ENCODE measurements at regions not wholly inside any gene's neighbourhood (a gene's known extent, or its start where the extent isn't known, plus 50 kb on each side); places are given as distances from the start of the nearest gene placed in this dataset.

DNA sequence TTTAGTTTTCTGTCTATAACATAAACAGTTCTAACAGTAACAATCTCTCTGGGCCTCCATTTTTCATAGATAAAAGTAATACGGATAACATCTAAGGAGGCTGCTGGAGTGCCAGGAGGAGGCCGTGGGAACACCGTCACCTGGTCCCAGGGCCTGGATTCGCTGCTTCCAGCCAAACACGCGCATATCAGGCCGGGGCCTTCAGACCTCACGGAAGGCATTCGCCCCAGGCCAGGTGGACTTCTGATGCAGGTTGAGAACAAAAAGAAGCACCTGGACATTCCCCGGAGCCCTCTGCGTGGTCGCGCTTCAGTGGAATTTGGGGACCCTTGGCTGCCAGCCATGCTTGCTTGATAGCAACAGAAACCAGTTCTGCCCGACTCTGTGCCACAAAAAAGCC lies 113.1 kb upstream of the GUCA2B start:
- TF ChIP-seq JUN (IDR thresholded peaks at IDR 0.05) (no peak), CEBPB (IDR thresholded peaks at IDR 0.05) (no peak), MAFK (IDR thresholded peaks at IDR 0.05; ENCODE audit: partially characterized antibody) (no peak), CTCF (IDR thresholded peaks at IDR 0.05) (no peak), JUNB (IDR thresholded peaks at IDR 0.05) (no peak), POLR2A (IDR thresholded peaks at IDR 0.05; ENCODE audit: low read length) (no peak), EHMT2 (IDR thresholded peaks at IDR 0.05; ENCODE audit: low read depth) (no peak)
